ENCODE measurements at regions not wholly inside any gene's neighbourhood (a gene's known extent, or its start where the extent isn't known, plus 50 kb on each side); places are given as distances from the start of the nearest gene placed in this dataset.

DNA sequence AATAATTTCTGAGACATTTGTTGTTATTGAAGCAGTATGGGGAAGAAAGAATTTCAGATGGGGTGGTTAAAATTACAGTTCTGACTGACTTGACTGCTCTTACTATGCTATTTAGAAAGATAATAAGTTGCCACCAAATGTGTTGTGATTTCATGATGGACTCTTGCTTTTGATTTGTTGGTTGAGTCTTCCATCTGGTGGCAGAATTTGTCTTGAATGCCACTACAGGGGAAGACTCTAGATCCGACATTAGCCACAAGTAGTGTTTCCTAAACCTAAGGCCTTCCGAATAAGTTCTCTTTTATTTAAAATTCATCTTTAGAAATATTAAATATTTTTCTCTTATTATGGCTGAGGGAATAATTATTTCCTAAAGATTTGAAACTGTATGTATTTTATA, 190.9 kb upstream of the ADGRL4 start (continued):
- TF ChIP-seq, protein P1, sequence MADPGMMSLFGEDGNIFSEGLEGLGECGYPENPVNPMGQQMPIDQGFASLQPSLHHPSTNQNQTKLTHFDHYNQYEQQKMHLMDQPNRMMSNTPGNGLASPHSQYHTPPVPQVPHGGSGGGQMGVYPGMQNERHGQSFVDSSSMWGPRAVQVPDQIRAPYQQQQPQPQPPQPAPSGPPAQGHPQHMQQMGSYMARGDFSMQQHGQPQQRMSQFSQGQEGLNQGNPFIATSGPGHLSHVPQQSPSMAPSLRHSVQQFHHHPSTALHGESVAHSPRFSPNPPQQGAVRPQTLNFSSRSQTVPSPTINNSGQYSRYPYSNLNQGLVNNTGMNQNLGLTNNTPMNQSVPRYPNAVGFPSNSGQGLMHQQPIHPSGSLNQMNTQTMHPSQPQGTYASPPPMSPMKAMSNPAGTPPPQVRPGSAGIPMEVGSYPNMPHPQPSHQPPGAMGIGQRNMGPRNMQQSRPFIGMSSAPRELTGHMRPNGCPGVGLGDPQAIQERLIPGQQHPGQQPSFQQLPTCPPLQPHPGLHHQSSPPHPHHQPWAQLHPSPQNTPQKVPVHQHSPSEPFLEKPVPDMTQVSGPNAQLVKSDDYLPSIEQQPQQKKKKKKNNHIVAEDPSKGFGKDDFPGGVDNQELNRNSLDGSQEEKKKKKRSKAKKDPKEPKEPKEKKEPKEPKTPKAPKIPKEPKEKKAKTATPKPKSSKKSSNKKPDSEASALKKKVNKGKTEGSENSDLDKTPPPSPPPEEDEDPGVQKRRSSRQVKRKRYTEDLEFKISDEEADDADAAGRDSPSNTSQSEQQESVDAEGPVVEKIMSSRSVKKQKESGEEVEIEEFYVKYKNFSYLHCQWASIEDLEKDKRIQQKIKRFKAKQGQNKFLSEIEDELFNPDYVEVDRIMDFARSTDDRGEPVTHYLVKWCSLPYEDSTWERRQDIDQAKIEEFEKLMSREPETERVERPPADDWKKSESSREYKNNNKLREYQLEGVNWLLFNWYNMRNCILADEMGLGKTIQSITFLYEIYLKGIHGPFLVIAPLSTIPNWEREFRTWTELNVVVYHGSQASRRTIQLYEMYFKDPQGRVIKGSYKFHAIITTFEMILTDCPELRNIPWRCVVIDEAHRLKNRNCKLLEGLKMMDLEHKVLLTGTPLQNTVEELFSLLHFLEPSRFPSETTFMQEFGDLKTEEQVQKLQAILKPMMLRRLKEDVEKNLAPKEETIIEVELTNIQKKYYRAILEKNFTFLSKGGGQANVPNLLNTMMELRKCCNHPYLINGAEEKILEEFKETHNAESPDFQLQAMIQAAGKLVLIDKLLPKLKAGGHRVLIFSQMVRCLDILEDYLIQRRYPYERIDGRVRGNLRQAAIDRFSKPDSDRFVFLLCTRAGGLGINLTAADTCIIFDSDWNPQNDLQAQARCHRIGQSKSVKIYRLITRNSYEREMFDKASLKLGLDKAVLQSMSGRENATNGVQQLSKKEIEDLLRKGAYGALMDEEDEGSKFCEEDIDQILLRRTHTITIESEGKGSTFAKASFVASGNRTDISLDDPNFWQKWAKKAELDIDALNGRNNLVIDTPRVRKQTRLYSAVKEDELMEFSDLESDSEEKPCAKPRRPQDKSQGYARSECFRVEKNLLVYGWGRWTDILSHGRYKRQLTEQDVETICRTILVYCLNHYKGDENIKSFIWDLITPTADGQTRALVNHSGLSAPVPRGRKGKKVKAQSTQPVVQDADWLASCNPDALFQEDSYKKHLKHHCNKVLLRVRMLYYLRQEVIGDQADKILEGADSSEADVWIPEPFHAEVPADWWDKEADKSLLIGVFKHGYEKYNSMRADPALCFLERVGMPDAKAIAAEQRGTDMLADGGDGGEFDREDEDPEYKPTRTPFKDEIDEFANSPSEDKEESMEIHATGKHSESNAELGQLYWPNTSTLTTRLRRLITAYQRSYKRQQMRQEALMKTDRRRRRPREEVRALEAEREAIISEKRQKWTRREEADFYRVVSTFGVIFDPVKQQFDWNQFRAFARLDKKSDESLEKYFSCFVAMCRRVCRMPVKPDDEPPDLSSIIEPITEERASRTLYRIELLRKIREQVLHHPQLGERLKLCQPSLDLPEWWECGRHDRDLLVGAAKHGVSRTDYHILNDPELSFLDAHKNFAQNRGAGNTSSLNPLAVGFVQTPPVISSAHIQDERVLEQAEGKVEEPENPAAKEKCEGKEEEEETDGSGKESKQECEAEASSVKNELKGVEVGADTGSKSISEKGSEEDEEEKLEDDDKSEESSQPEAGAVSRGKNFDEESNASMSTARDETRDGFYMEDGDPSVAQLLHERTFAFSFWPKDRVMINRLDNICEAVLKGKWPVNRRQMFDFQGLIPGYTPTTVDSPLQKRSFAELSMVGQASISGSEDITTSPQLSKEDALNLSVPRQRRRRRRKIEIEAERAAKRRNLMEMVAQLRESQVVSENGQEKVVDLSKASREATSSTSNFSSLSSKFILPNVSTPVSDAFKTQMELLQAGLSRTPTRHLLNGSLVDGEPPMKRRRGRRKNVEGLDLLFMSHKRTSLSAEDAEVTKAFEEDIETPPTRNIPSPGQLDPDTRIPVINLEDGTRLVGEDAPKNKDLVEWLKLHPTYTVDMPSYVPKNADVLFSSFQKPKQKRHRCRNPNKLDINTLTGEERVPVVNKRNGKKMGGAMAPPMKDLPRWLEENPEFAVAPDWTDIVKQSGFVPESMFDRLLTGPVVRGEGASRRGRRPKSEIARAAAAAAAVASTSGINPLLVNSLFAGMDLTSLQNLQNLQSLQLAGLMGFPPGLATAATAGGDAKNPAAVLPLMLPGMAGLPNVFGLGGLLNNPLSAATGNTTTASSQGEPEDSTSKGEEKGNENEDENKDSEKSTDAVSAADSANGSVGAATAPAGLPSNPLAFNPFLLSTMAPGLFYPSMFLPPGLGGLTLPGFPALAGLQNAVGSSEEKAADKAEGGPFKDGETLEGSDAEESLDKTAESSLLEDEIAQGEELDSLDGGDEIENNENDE (IDR thresholded peaks at IDR 0.05; ENCODE audit: insufficient replicate concordance, low read length), result no peak
- TF ChIP-seq RAD21 (IDR thresholded peaks at IDR 0.05 in 1 of 2, conservative IDR thresholded peaks at IDR 0.05 in 1 of 2; ENCODE audit: low read depth in 2 of 2, low read length in 2 of 2) (peak; percentile 78 to 87), CBX8 (IDR thresholded peaks at IDR 0.05; ENCODE audit: borderline replicate concordance, low read depth, low read length) (no peak), BCL11A (IDR thresholded peaks at IDR 0.05; ENCODE audit: low read depth in 2 of 2, low read length in 2 of 2) (no peak)

All from H1 (cell line).